AG10803 (cell line): ENCODE measurements at regions not wholly inside any gene's neighbourhood (a gene's known extent, or its start where the extent isn't known, plus 50 kb on each side); places are given as distances from the start of the nearest gene placed in this dataset.
A peak's percentile ranks its signal among the peaks of the same experiment; 100 is the strongest.

Experiments
- DNase-seq: peaks from one replicate; pipeline ENCODE4 v3.0.0; 2010; ENCODE audit warnings: low read depth
- H3K4me3 ChIP-seq: 2 replicates; pipeline ENCODE4 v1.5.1; 2011; ENCODE audit warnings: mild to moderate bottlenecking, low read length, control low read depth
- TF ChIP-seq, protein P1 (sequence below): conservative IDR thresholded peaks from 2 replicates; pipeline ENCODE4 v1.5.1; 2011; ENCODE audit warnings: mild to moderate bottlenecking, low read length, control low read depth, inconsistent platforms

DNA sequence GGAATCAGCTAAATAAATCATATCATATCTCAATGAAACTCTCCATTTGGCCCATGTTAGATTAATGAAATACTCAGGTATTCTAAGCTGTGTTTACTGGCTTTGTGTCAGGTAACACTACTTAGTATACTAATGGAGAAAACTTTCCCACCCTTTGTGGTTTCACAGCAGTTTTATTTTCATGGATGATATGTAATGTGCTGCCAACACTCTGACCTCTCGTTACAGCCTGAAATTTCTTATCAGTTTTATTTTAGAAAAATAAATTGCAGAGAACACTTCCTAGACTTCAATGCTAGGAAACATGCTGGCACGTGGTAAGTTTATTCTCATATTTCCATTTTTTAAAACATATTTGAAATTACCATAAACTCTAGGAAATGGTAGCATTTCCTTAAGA, 758.9 kb downstream of the LIG4 start:
- TF ChIP-seq, protein P1, sequence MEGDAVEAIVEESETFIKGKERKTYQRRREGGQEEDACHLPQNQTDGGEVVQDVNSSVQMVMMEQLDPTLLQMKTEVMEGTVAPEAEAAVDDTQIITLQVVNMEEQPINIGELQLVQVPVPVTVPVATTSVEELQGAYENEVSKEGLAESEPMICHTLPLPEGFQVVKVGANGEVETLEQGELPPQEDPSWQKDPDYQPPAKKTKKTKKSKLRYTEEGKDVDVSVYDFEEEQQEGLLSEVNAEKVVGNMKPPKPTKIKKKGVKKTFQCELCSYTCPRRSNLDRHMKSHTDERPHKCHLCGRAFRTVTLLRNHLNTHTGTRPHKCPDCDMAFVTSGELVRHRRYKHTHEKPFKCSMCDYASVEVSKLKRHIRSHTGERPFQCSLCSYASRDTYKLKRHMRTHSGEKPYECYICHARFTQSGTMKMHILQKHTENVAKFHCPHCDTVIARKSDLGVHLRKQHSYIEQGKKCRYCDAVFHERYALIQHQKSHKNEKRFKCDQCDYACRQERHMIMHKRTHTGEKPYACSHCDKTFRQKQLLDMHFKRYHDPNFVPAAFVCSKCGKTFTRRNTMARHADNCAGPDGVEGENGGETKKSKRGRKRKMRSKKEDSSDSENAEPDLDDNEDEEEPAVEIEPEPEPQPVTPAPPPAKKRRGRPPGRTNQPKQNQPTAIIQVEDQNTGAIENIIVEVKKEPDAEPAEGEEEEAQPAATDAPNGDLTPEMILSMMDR: no peak
- no peak for DNase-seq
- H3K4me3 ChIP-seq: no peak overlapping the region

DNA sequence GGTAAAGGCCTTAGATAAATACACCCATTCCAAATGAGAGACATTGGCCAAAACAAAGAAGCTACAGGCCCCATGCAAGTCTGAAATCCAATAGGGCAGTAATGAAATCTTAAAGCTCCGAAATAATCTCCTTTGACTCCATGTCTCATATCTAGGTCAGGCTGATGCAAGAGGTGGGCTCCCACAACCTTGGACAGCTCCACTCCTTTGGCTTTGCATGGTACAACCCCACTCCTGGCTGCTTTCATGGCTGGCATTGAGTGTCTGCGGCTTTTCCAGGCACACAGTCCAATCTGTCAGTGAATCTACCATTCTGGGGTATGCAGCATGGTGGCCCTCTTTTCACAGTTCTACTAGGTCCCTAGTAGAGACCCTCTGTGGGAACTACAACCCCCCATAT, 762.5 kb downstream of the LIG4 start:
- no peak for DNase-seq
- TF ChIP-seq, protein P1: no peak
- no peak overlapping the region for H3K4me3 ChIP-seq

DNA sequence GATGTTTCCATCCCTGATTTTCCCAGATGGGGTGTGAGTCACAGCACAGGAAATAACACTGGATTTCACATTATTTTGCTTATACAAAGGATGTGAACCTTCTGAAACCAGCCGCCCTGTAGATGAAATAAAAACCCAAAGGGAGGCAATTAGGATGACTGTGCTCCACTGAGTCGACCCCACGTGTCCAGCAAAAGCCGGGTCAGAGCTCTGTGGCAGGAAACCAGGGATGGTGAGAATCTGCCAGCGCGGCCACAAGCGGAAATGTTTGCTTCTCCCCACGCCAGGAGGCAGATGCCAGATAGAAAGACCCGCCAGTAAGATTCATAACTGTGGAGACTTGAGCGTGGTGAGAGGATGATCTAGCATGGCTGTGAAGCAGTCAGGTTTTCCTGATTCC, 764.4 kb downstream of the LIG4 start:
- DNase-seq: peak; percentile 92
- H3K4me3 ChIP-seq: no peak overlapping the region
- TF ChIP-seq, protein P1: no peak

DNA sequence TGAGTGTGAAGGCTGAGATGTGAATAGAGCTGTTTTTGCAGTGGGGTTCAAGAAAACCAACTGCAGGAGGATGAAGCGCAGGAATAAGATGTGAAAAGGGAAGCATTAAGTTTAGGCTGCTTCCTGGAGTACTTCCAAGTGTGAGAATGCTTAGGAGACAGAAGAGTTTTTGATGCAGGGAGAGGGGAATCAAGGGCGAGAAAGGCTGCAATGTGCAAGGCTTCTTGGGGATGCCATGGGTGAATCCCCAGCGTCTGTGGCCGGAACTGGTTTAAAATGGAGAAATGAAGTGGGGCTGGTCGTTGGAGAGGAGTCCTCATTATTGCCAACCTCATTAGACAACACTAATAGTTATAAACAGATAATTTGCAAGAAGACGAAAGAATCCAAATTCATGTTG, 764.9 kb downstream of the LIG4 start:
- TF ChIP-seq, protein P1: no peak
- H3K4me3 ChIP-seq: no peak overlapping the region
- no peak for DNase-seq

DNA sequence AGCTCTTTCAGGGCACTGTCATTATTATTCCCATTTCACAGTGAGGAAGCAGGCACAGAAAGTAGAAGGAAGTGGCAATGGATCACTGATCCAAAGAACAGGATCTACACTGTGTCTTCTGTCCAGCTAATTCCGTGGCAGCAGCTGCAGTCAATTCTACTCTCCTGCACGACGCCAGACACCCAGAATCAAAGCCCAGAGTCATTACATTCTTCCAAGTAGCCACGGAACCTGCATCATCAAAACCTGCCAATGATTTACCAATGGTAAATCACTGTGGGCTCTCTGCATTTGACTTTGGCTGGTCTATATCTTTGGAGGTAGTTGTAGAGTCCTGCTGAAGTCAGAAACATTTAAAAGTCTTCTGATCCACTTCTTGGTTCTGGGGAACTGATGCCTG, 767.7 kb downstream of the LIG4 start:
- no peak for DNase-seq
- TF ChIP-seq, protein P1: no peak
- H3K4me3 ChIP-seq: no peak overlapping the region

DNA sequence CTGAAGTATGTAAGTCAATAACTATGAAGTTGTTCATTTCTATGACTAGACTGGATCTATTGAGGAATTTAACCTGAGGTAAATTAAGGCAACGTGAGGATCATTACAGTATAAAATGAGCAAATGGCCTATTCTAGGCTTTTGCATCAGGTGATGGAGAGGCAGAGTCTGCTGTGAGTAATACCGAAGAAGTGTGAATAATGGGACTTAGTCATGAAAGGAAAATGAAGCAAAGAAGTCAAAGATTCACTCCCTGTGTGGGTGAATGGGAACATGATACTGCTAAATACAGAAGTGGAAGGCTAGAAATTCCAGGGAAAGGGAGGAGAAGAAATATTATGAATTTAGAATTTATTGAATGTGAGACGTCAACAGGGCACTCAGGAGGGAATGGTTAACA, 774.1 kb downstream of the LIG4 start:
- TF ChIP-seq, protein P1: no peak
- H3K4me3 ChIP-seq: no peak overlapping the region
- peak; percentile 48 for DNase-seq

DNA sequence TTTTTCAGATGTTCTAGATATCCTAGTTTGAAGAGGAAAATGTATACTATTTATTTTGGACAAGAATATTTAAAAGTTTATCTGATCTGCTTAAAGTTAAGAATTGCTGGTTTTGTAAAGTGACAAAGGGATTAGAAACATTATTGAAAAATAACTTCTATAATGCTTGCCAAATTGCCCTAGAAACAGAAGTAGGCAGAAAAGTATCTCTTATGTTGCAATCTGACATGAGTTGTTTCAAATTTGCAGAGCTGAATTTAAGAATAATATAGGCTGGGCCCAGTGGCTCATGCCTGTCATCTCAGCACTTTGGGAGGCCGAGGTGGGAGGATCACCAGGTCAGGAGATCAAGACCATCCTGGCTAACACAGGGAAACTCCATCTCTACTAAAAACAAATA, 777.1 kb downstream of the LIG4 start:
- no peak overlapping the region for H3K4me3 ChIP-seq
- DNase-seq: no peak
- TF ChIP-seq, protein P1: no peak
